ENCODE measurements at regions not wholly inside any gene's neighbourhood (a gene's known extent, or its start where the extent isn't known, plus 50 kb on each side); places are given as distances from the start of the nearest gene placed in this dataset.

DNA sequence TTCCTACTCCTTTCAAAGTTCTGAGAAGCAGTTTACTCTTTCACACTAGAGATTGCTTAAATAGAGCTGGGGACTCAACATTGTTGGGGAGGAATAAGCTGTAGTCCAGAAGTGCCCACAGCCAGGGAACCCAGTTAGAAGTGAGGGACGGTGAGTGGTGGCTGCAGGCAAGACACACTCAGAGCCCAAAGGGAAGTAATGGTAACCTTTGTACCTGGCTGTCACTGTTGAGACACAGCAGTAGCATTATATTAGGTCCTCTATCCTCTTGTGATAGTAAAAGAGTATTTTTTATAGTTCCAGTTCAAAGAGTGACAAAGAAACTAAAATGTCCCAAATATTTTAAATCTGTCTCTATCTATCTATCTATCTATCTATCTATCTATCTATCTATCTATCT, 263.3 kb downstream of the TTC6 start:
- H3K79me2 ChIP-seq (ENCODE audit: control insufficient read depth, insufficient read depth, low read length) = no peaks in the 10 kb centered on the region
- TF ChIP-seq MYC (IDR thresholded peaks at IDR 0.05; ENCODE audit: low read depth, low read length) = no peak
- no peak for TF ChIP-seq MAX (IDR thresholded peaks at IDR 0.05; ENCODE audit: insufficient read depth, insufficient read length)
- TF ChIP-seq POLR2AphosphoS5 (IDR thresholded peaks at IDR 0.05; ENCODE audit: insufficient read depth, low read depth, low read length) = no peak
- no peak for TF ChIP-seq CTCF (IDR thresholded peaks at IDR 0.05; ENCODE audit: extremely low read depth in 1 of 2, insufficient read depth in 1 of 2, low read depth in 1 of 2, low read length in 2 of 2)
- no peak for TF ChIP-seq POLR2A (IDR thresholded peaks at IDR 0.05; ENCODE audit: low read depth, low read length)
- no peak for TF ChIP-seq EZH2 (IDR thresholded peaks at IDR 0.05; ENCODE audit: borderline replicate concordance, low read depth, low read length, severe bottlenecking)
- no peak for TF ChIP-seq JUN (IDR thresholded peaks at IDR 0.05; ENCODE audit: borderline replicate concordance, insufficient read depth, insufficient read length, low read depth)
- TF ChIP-seq FOS (IDR thresholded peaks at IDR 0.05; ENCODE audit: borderline replicate concordance, insufficient read depth, low read length) = no peak
- TF ChIP-seq GATA2 (IDR thresholded peaks at IDR 0.05; ENCODE audit: insufficient read depth, insufficient read length, low read depth, low read length) = no peak
- H3K36me3 ChIP-seq (ENCODE audit: control insufficient read depth in 2 of 2, extremely low read depth in 1 of 2, insufficient read depth in 2 of 2, low read length in 2 of 2) = no peaks in the 10 kb centered on the region
- dilution Hi-C loops (cut with MboI; ENCODE audit: extremely low pct_ligation_motif_present, low sequenced_read_pairs) = no loop called here
- H3K4me3 ChIP-seq (replicated peaks in 1 of 3; ENCODE audit: insufficient read depth in 1 of 3, low read depth in 1 of 3, low read length in 3 of 3) = no peak overlapping the region
- H3K9me3 ChIP-seq (replicated peaks; ENCODE audit: control insufficient read depth, insufficient read depth, low read length) = no peaks in the 10 kb centered on the region
- FAIRE-seq = no peak
- ChIA-PET POLR2A (no interaction called here), CTCF (interaction anchor here (0.8 to 1.6 kb wide), 2 partner anchors 16 to 628 kb away, joined by 3 to 4 read pairs; no protein-coding TSS in a partner anchor)
- intact Hi-C loops (cut with micrococcal nuclease) = no loop called here
- H3K27me3 ChIP-seq (ENCODE audit: control insufficient read depth in 2 of 2, insufficient read depth in 2 of 2, low read length in 2 of 2) = peaks cover 0 to 2% of the 10 kb centered on the region in 2 experiments
- no peaks in the 10 kb centered on the region for H3K9me1 ChIP-seq (replicated peaks; ENCODE audit: control insufficient read depth, extremely low read depth, insufficient read depth, low read length)
- DNase-seq (ENCODE audit: low read depth, low spot score) = no peak
- no peaks in the 10 kb centered on the region for H3K4me1 ChIP-seq (ENCODE audit: control insufficient read depth, extremely low read depth, insufficient read depth, low read length)
- no peak overlapping the region for H2AFZ ChIP-seq (ENCODE audit: low read depth, low read length)
- BruUV-seq (replicated peaks) = no TSS peak
- no peaks in the 10 kb centered on the region for H4K20me1 ChIP-seq (replicated peaks; ENCODE audit: control insufficient read depth, extremely low read depth, insufficient read depth, low read length)
- H3K9ac ChIP-seq (replicated peaks; ENCODE audit: extremely low read depth, insufficient read depth, low read length) = no peak overlapping the region
- no peak overlapping the region for H3K27ac ChIP-seq (ENCODE audit: insufficient read depth, low read depth, low read length)
- no peak overlapping the region for H3K4me2 ChIP-seq (ENCODE audit: insufficient read depth, low read length)
